ENCODE measurements at regions not wholly inside any gene's neighbourhood (a gene's known extent, or its start where the extent isn't known, plus 50 kb on each side); places are given as distances from the start of the nearest gene placed in this dataset.

GRCh38 chr10:31683682-31684081, 244.9 kb downstream of the ARHGAP12 start:
- no peaks in the 10 kb centered on the region for H3K4me1 ChIP-seq (ENCODE audit: control insufficient read depth in 1 of 2, extremely low read depth in 1 of 2, insufficient read depth in 2 of 2, low read length in 2 of 2)
- WGBS (ENCODE audit: insufficient coverage), result no CpG with 5 or more reads among the region's 1 CpG
- DNase-seq (no peak), ATAC-seq (replicated peaks in 1 of 4) (no peak)
- no peaks in the 10 kb centered on the region for H3K9me3 ChIP-seq
- Mint-ChIP-seq H3K4me3 (no peak overlapping the region), H3K4me1 (no peaks in the 10 kb centered on the region), H3K9me3 (peaks cover 16 to 44% (median 21%) of the 10 kb centered on the region in 3 donors), H3K27me3 (peaks cover 4 to 9% of the 10 kb centered on the region in 2 donors), H3K27ac (no peak overlapping the region), H3K36me3 (peaks cover 4% of the 10 kb centered on the region)
- CTCF ChIA-PET, result interaction anchor here in 1 of 2 donors (0.8 kb wide), 1 partner anchor 8 kb away, joined by 3 read pairs; no protein-coding TSS in a partner anchor
- no peaks in the 10 kb centered on the region for H3K27me3 ChIP-seq (replicated peaks in 1 of 2; ENCODE audit: control insufficient read depth in 2 of 2, extremely low read depth in 1 of 2, insufficient read depth in 2 of 2, low read length in 1 of 2)
- POLR2A ChIA-PET, result no interaction called here
- no peaks in the 10 kb centered on the region for H3K36me3 ChIP-seq (ENCODE audit: control insufficient read depth in 2 of 2, extremely low read depth in 1 of 2, insufficient read depth in 1 of 2, low read length in 1 of 2)
- H3K27ac ChIP-seq (ENCODE audit: low read length), result no peak overlapping the region
- no peak overlapping the region for H3K4me3 ChIP-seq (ENCODE audit: control insufficient read depth in 1 of 2, extremely low read depth in 1 of 2, low read length in 1 of 2)

- H3K36me3 ChIP-seq (ENCODE audit: control insufficient read depth in 2 of 2, extremely low read depth in 1 of 2, insufficient read depth in 1 of 2, low read length in 1 of 2), result no peaks in the 10 kb centered on the region
- ATAC-seq (replicated peaks in 1 of 4) (no peak), DNase-seq (no peak)
- no peaks in the 10 kb centered on the region for H3K9me3 ChIP-seq
- no peak overlapping the region for H3K4me3 ChIP-seq (ENCODE audit: control insufficient read depth in 1 of 2, extremely low read depth in 1 of 2, low read length in 1 of 2)
- H3K27me3 ChIP-seq (replicated peaks in 1 of 2; ENCODE audit: control insufficient read depth in 2 of 2, extremely low read depth in 1 of 2, insufficient read depth in 2 of 2, low read length in 1 of 2), result peaks cover 0 to 8% of the 10 kb centered on the region in 2 experiments
- 96% methylated on average over 3 of the region's 4 CpGs for WGBS (ENCODE audit: insufficient coverage)
- ChIA-PET CTCF (interaction anchor here in 1 of 2 donors (0.7 kb wide), 1 partner anchor 61 kb away, joined by 3 read pairs; no protein-coding TSS in a partner anchor), POLR2A (no interaction called here)
- H3K4me1 ChIP-seq (ENCODE audit: control insufficient read depth in 1 of 2, extremely low read depth in 1 of 2, insufficient read depth in 2 of 2, low read length in 2 of 2), result no peaks in the 10 kb centered on the region
- H3K27ac ChIP-seq (ENCODE audit: low read length), result no peak overlapping the region
- H3K27ac Mint-ChIP-seq, result no peak overlapping the region
- H3K9me3 Mint-ChIP-seq, result peaks cover 10 to 35% (median 23%) of the 10 kb centered on the region in 3 donors
- H3K36me3 Mint-ChIP-seq, result peaks cover under 1% of the 10 kb centered on the region
- no peak overlapping the region for H3K4me3 Mint-ChIP-seq
- H3K4me1 Mint-ChIP-seq, result no peaks in the 10 kb centered on the region
- H3K27me3 Mint-ChIP-seq, result peaks cover 4 to 9% of the 10 kb centered on the region in 2 donors
Observed at GRCh38 chr10:31679936-31680335, 248.7 kb downstream of the ARHGAP12 start.

- H3K36me3 Mint-ChIP-seq, result no peaks in the 10 kb centered on the region
- CTCF ChIA-PET, result interaction anchor here in 1 of 2 donors (0.7 kb wide), 1 partner anchor 60 kb away, joined by 3 read pairs; no protein-coding TSS in a partner anchor
Observed at GRCh38 chr10:31678575-31679516, 249.8 kb downstream of the ARHGAP12 start.

GRCh38 chr10:31678139-31678536, 250.5 kb downstream of the ARHGAP12 start:
- Mint-ChIP-seq H3K36me3 (no peaks in the 10 kb centered on the region), H3K4me1 (no peaks in the 10 kb centered on the region), H3K27me3 (peaks cover 4 to 9% of the 10 kb centered on the region in 2 donors), H3K4me3 (no peak overlapping the region), H3K27ac (no peak overlapping the region), H3K9me3 (peaks cover 10 to 32% (median 17%) of the 10 kb centered on the region in 3 donors)
- Histone ChIP-seq H3K4me3 (ENCODE audit: control insufficient read depth in 1 of 2, extremely low read depth in 1 of 2, low read length in 1 of 2) (no peak overlapping the region), H3K27me3 (replicated peaks in 1 of 2; ENCODE audit: control insufficient read depth in 2 of 2, extremely low read depth in 1 of 2, insufficient read depth in 2 of 2, low read length in 1 of 2) (peaks cover 0 to 8% of the 10 kb centered on the region in 2 experiments), H3K9me3 (no peaks in the 10 kb centered on the region), H3K36me3 (ENCODE audit: control insufficient read depth in 2 of 2, extremely low read depth in 1 of 2, insufficient read depth in 1 of 2, low read length in 1 of 2) (no peaks in the 10 kb centered on the region), H3K4me1 (ENCODE audit: control insufficient read depth in 1 of 2, extremely low read depth in 1 of 2, insufficient read depth in 2 of 2, low read length in 2 of 2) (no peaks in the 10 kb centered on the region), H3K27ac (ENCODE audit: low read length) (no peak overlapping the region)
- ATAC-seq (replicated peaks in 1 of 4), result no peak
- POLR2A ChIA-PET, result no interaction called here
- no peak for DNase-seq
- WGBS (ENCODE audit: insufficient coverage), result 83% methylated on average over 12 of the region's 12 CpGs
- CTCF ChIA-PET, result no interaction called here

More at GRCh38 chr10:31678575-31679516, 249.8 kb downstream of the ARHGAP12 start:
- H3K27me3 ChIP-seq (replicated peaks in 1 of 2; ENCODE audit: control insufficient read depth in 2 of 2, extremely low read depth in 1 of 2, insufficient read depth in 2 of 2, low read length in 1 of 2), result peaks cover 0 to 8% of the 10 kb centered on the region in 2 experiments
- H3K4me3 ChIP-seq (ENCODE audit: control insufficient read depth in 1 of 2, extremely low read depth in 1 of 2, low read length in 1 of 2), result no peak overlapping the region
- peaks cover 4 to 9% of the 10 kb centered on the region in 2 donors for H3K27me3 Mint-ChIP-seq
- H3K4me1 ChIP-seq (ENCODE audit: control insufficient read depth in 1 of 2, extremely low read depth in 1 of 2, insufficient read depth in 2 of 2, low read length in 2 of 2), result no peaks in the 10 kb centered on the region
- H3K4me1 Mint-ChIP-seq, result no peaks in the 10 kb centered on the region
- no peak overlapping the region for H3K4me3 Mint-ChIP-seq
- no peak overlapping the region for H3K27ac ChIP-seq (ENCODE audit: low read length)
- H3K36me3 ChIP-seq (ENCODE audit: control insufficient read depth in 2 of 2, extremely low read depth in 1 of 2, insufficient read depth in 1 of 2, low read length in 1 of 2), result no peaks in the 10 kb centered on the region
- peaks cover 6 to 33% (median 23%) of the 10 kb centered on the region in 3 donors for H3K9me3 Mint-ChIP-seq
- DNase-seq (no peak), ATAC-seq (replicated peaks in 1 of 4) (no peak)
- no peaks in the 10 kb centered on the region for H3K9me3 ChIP-seq
- POLR2A ChIA-PET, result no interaction called here
- no peak overlapping the region for H3K27ac Mint-ChIP-seq
- WGBS (ENCODE audit: insufficient coverage), result 86% methylated on average over 14 of the region's 20 CpGs

GRCh38 chr10:31677195-31678138, 251.2 kb downstream of the ARHGAP12 start:
- Histone ChIP-seq H3K27ac (ENCODE audit: low read length) (no peak overlapping the region), H3K4me3 (ENCODE audit: control insufficient read depth in 1 of 2, extremely low read depth in 1 of 2, low read length in 1 of 2) (no peak overlapping the region), H3K27me3 (replicated peaks in 1 of 2; ENCODE audit: control insufficient read depth in 2 of 2, extremely low read depth in 1 of 2, insufficient read depth in 2 of 2, low read length in 1 of 2) (peaks cover 0 to 8% of the 10 kb centered on the region in 2 experiments), H3K9me3 (no peaks in the 10 kb centered on the region), H3K4me1 (ENCODE audit: control insufficient read depth in 1 of 2, extremely low read depth in 1 of 2, insufficient read depth in 2 of 2, low read length in 2 of 2) (no peaks in the 10 kb centered on the region), H3K36me3 (ENCODE audit: control insufficient read depth in 2 of 2, extremely low read depth in 1 of 2, insufficient read depth in 1 of 2, low read length in 1 of 2) (no peaks in the 10 kb centered on the region)
- 86% methylated on average over 12 of the region's 16 CpGs for WGBS (ENCODE audit: insufficient coverage)
- H3K36me3 Mint-ChIP-seq, result no peaks in the 10 kb centered on the region
- no peak overlapping the region for H3K4me3 Mint-ChIP-seq
- H3K27me3 Mint-ChIP-seq, result peaks cover 4 to 9% of the 10 kb centered on the region in 2 donors
- CTCF ChIA-PET, result no interaction called here
- DNase-seq (no peak), ATAC-seq (replicated peaks in 1 of 4) (no peak)
- POLR2A ChIA-PET, result no interaction called here
- peaks cover 10 to 30% (median 15%) of the 10 kb centered on the region in 3 donors for H3K9me3 Mint-ChIP-seq
- H3K27ac Mint-ChIP-seq, result no peak overlapping the region
- H3K4me1 Mint-ChIP-seq, result no peaks in the 10 kb centered on the region

- Histone ChIP-seq H3K4me3 (ENCODE audit: control insufficient read depth in 1 of 2, extremely low read depth in 1 of 2, low read length in 1 of 2) (no peak overlapping the region), H3K27ac (ENCODE audit: low read length) (no peak overlapping the region), H3K4me1 (ENCODE audit: control insufficient read depth in 1 of 2, extremely low read depth in 1 of 2, insufficient read depth in 2 of 2, low read length in 2 of 2) (no peaks in the 10 kb centered on the region), H3K36me3 (ENCODE audit: control insufficient read depth in 2 of 2, extremely low read depth in 1 of 2, insufficient read depth in 1 of 2, low read length in 1 of 2) (no peaks in the 10 kb centered on the region), H3K27me3 (replicated peaks in 1 of 2; ENCODE audit: control insufficient read depth in 2 of 2, extremely low read depth in 1 of 2, insufficient read depth in 2 of 2, low read length in 1 of 2) (peaks cover 0 to 8% of the 10 kb centered on the region in 2 experiments), H3K9me3 (no peaks in the 10 kb centered on the region)
- no peaks in the 10 kb centered on the region for H3K36me3 Mint-ChIP-seq
- CTCF ChIA-PET, result no interaction called here
- H3K4me1 Mint-ChIP-seq, result no peaks in the 10 kb centered on the region
- H3K27ac Mint-ChIP-seq, result no peak overlapping the region
- ATAC-seq (replicated peaks in 1 of 4) (no peak), DNase-seq (no peak)
- H3K4me3 Mint-ChIP-seq, result no peak overlapping the region
- POLR2A ChIA-PET, result no interaction called here
- H3K9me3 Mint-ChIP-seq, result peaks cover 9 to 26% (median 14%) of the 10 kb centered on the region in 3 donors
- peaks cover 4 to 15% of the 10 kb centered on the region in 2 donors for H3K27me3 Mint-ChIP-seq
Observed at GRCh38 chr10:31675726-31676125, 252.9 kb downstream of the ARHGAP12 start.
